IMR-90 (cell line): ENCODE measurements at regions not wholly inside any gene's neighbourhood (a gene's known extent, or its start where the extent isn't known, plus 50 kb on each side); places are given as distances from the start of the nearest gene placed in this dataset.

Experiments
- ATAC-seq: fragments of 200-7000 bp; cut with Tn5 transposase; 2 replicates; pipeline ENCODE4 v1.9.1; 2020; ENCODE audit warnings: low read depth, mild to moderate bottlenecking, moderate library complexity
- BruUV-seq: library from RNA; stranded (reverse); fragments of 400-500 nt; replicated peaks from 2 replicates; lab custom pipeline; 2021; lab: Mats Ljungman, UMichigan
- CTCF ChIA-PET: fragments of 300-600 bp; formaldehyde crosslinking; extraction: SDS; loops from one replicate; lab custom pipeline; 2021; ENCODE audit warnings: antibody characterized with exemption; lab: Yijun Ruan, JAX
- POLR2A ChIA-PET: fragments of 300-600 bp; sonication (Branson Sonifier 250); formaldehyde crosslinking; loops from one replicate; lab custom pipeline; 2022; ENCODE audit warnings: antibody characterized with exemption; ENCODE audit not compliant: unreplicated experiment; lab: Charles Lee
- DNase-seq: peaks from one replicate; pipeline ENCODE4 v3.0.0; 2013
- H2AFZ ChIP-seq: replicated peaks from 2 replicates; pipeline ENCODE3; 2013; ENCODE audit warnings: low read length, mild to moderate bottlenecking; ENCODE audit not compliant: poor library complexity
- H2AK5ac ChIP-seq: 2 replicates; pipeline ENCODE4 v1.6.1; 2013; ENCODE audit warnings: low read depth, low read length, inconsistent platforms
- H2AK9ac ChIP-seq: replicated peaks from 2 replicates; pipeline ENCODE3; 2013; ENCODE audit warnings: mild to moderate bottlenecking, low read depth, low read length, moderate library complexity; ENCODE audit not compliant: poor library complexity
- H2BK120ac ChIP-seq: 2 replicates; pipeline ENCODE4 v1.6.1; 2013; ENCODE audit warnings: low read depth, low read length, inconsistent platforms
- H2BK15ac ChIP-seq: 3 replicates; pipeline ENCODE4 v1.6.1; 2013; ENCODE audit warnings: low read depth, low read length, inconsistent platforms
- H2BK20ac ChIP-seq: 2 replicates; pipeline ENCODE4 v1.6.1; 2013; ENCODE audit warnings: low read depth, mild to moderate bottlenecking, inconsistent platforms, low read length, moderate library complexity
- H2BK5ac ChIP-seq: 2 replicates; pipeline ENCODE4 v1.6.1; 2013; ENCODE audit warnings: mild to moderate bottlenecking, low read depth, low read length, inconsistent platforms; ENCODE audit not compliant: poor library complexity, severe bottlenecking
- H3K14ac ChIP-seq: replicated peaks from 2 replicates; pipeline ENCODE4 v1.6.1; 2013; ENCODE audit warnings: low read depth, low read length, inconsistent platforms
- H3K18ac ChIP-seq: 2 replicates; pipeline ENCODE4 v1.6.1; 2013; ENCODE audit warnings: low read depth, low read length, control low read depth
- H3K23ac ChIP-seq: 2 replicates; pipeline ENCODE4 v1.6.1; 2013; ENCODE audit warnings: low read depth, low read length, inconsistent platforms
- H3K27ac ChIP-seq: 2 replicates; pipeline ENCODE4 v1.5.1; 2013; ENCODE audit warnings: mild to moderate bottlenecking, control low read depth, low read length; ENCODE audit not compliant: insufficient read depth
- H3K27me3 ChIP-seq: 2 replicates; pipeline ENCODE4 v1.6.1; 2013; ENCODE audit warnings: low read length; ENCODE audit not compliant: control insufficient read depth, insufficient read depth
- H3K36me3 ChIP-seq: 2 replicates; pipeline ENCODE4 v1.6.1; 2013; ENCODE audit warnings: low read length, mixed read lengths; ENCODE audit not compliant: control insufficient read depth, insufficient read depth
- H3K4ac ChIP-seq: 2 replicates; pipeline ENCODE4 v1.6.1; 2013; ENCODE audit warnings: low read depth, low read length, inconsistent platforms
- H3K4me1 ChIP-seq: 2 replicates; pipeline ENCODE4 v1.6.1; 2013; ENCODE audit warnings: low read length, mixed read lengths; ENCODE audit not compliant: control insufficient read depth, insufficient read depth
- H3K4me2 ChIP-seq: 2 replicates; pipeline ENCODE4 v1.6.1; 2013; ENCODE audit warnings: low read depth, mild to moderate bottlenecking, control low read depth, low read length, moderate library complexity
- H3K4me3 ChIP-seq: 2 replicates; pipeline ENCODE4 v1.5.1; 2013; ENCODE audit warnings: low read depth, mild to moderate bottlenecking, control low read depth, low read length, moderate library complexity; ENCODE audit not compliant: insufficient read depth
- H3K56ac ChIP-seq: 2 replicates; pipeline ENCODE4 v1.6.1; 2013; ENCODE audit warnings: low read length, inconsistent platforms; ENCODE audit not compliant: insufficient read depth; ENCODE audit errors: extremely low read depth
- H3K79me1 ChIP-seq, 2 experiments: 2 replicates each; pipeline ENCODE4 v1.6.1; 2013; ENCODE audit warnings: low read length in 2 of 2, inconsistent platforms in 1 of 2, low read depth in 1 of 2
- H3K9ac ChIP-seq: 2 replicates; pipeline ENCODE4 v1.6.1; 2013; ENCODE audit warnings: low read depth, low read length, control low read depth
- H3K9me1 ChIP-seq: 2 replicates; pipeline ENCODE4 v1.6.1; 2013; ENCODE audit warnings: low read length, inconsistent platforms; ENCODE audit not compliant: insufficient read depth
- H3K9me3 ChIP-seq: 2 replicates; pipeline ENCODE4 v1.6.1; 2013; ENCODE audit warnings: low read length; ENCODE audit not compliant: control insufficient read depth, insufficient read depth
- H4K20me1 ChIP-seq: 2 replicates; pipeline ENCODE4 v1.6.1; 2013; ENCODE audit warnings: low read length, inconsistent platforms; ENCODE audit not compliant: insufficient read depth
- H4K5ac ChIP-seq: 2 replicates; pipeline ENCODE4 v1.6.1; 2013; ENCODE audit warnings: mild to moderate bottlenecking, low read depth, low read length, control low read depth
- H4K8ac ChIP-seq, 2 experiments: 2 replicates each; pipeline ENCODE4 v1.6.1; 2013; ENCODE audit warnings: low read depth in 2 of 2, low read length in 2 of 2, control low read depth in 1 of 2, inconsistent platforms in 1 of 2
- H4K91ac ChIP-seq: 2 replicates; pipeline ENCODE4 v1.6.1; 2013; ENCODE audit warnings: low read depth, low read length, inconsistent platforms; ENCODE audit not compliant: insufficient read depth
- BHLHE40 ChIP-seq: fragments of 150-350 bp; IDR thresholded peaks from 2 replicates; pipeline ENCODE4 v1.6.1; 2016; ENCODE audit warnings: mild to moderate bottlenecking, low read depth, low read length
- CHD1 ChIP-seq: IDR thresholded peaks from 2 replicates; pipeline ENCODE4 v1.6.1; 2012; ENCODE audit warnings: low read depth, low read length, improper control_type of control experiment
- MAFK ChIP-seq: IDR thresholded peaks from 2 replicates; pipeline ENCODE4 v1.6.1; 2012; ENCODE audit warnings: low read depth, low read length, improper control_type of control experiment
- MAZ ChIP-seq: IDR thresholded peaks from 2 replicates; pipeline ENCODE4 v1.6.1; 2012; ENCODE audit warnings: low read depth, mild to moderate bottlenecking, low read length, improper control_type of control experiment, moderate library complexity, borderline replicate concordance
- NFE2L2 ChIP-seq: fragments of 150-350 bp; IDR thresholded peaks from 2 replicates; pipeline ENCODE4 v1.6.1; 2016; ENCODE audit warnings: low read depth, mild to moderate bottlenecking, low read length
- POLR2A ChIP-seq: IDR thresholded peaks from 2 replicates; pipeline ENCODE4 v1.6.1; 2012; ENCODE audit warnings: mild to moderate bottlenecking, low read depth, low read length
- RAD21 ChIP-seq: IDR thresholded peaks from 2 replicates; pipeline ENCODE4 v1.6.1; 2012; ENCODE audit warnings: low read length, improper control_type of control experiment
- RCOR1 ChIP-seq: IDR thresholded peaks from 2 replicates; pipeline ENCODE4 v1.6.1; 2012; ENCODE audit warnings: mild to moderate bottlenecking, low read length, improper control_type of control experiment; ENCODE audit not compliant: insufficient replicate concordance
- RFX5 ChIP-seq: IDR thresholded peaks from 2 replicates; pipeline ENCODE4 v1.8.0; 2012; ENCODE audit warnings: low read depth, mild to moderate bottlenecking, low read length, moderate library complexity
- SMC3 ChIP-seq: fragments of 150-350 bp; IDR thresholded peaks from 2 replicates; pipeline ENCODE4 v1.6.1; 2016; ENCODE audit warnings: low read depth, mild to moderate bottlenecking, antibody characterized with exemption, low read length, moderate library complexity
- WGBS, 2 experiments: methylation state at CpG; one replicate each; pipeline versions ENCODE4 v1.1.5 to v1.1.7; 2013; ENCODE audit warnings: missing lambda C conversion rate in 2 of 2; ENCODE audit not compliant: insufficient read length in 1 of 2; ENCODE audit errors: extremely low coverage in 2 of 2; 5-methylcytosine and 5-hydroxymethylcytosine counted together
- dilution Hi-C: fragments of 300-500 bp; cut with HindIII; formaldehyde crosslinking; loops from one replicate; pipeline ENCODE4 v1.14.3; 2018; ENCODE audit warnings: low sequenced_read_pairs; ENCODE audit not compliant: unreplicated experiment
- in situ Hi-C: fragments of 300-500 bp; cut with MboI; formaldehyde crosslinking; loops from 3 replicates; pipeline ENCODE4 v1.14.3; 2019; ENCODE audit warnings: low sequenced_read_pairs, inconsistent platforms, mixed read lengths
- intact Hi-C: fragments of 100-400 bp; cut with micrococcal nuclease; formaldehyde crosslinking; loops from 2 replicates; pipeline ENCODE4 v1.10.0; 2022
- TF ChIP-seq, protein P1 (sequence below): fragments of 150-350 bp; IDR thresholded peaks from 2 replicates; pipeline ENCODE4 v1.6.1; 2016; ENCODE audit warnings: low read depth, mild to moderate bottlenecking, low read length, moderate library complexity, borderline replicate concordance
- TF ChIP-seq, protein P2 (sequence below): conservative IDR thresholded peaks from 2 replicates; pipeline ENCODE4 v1.5.1; 2012; ENCODE audit warnings: mild to moderate bottlenecking, low read depth, low read length, improper control_type of control experiment

DNA sequence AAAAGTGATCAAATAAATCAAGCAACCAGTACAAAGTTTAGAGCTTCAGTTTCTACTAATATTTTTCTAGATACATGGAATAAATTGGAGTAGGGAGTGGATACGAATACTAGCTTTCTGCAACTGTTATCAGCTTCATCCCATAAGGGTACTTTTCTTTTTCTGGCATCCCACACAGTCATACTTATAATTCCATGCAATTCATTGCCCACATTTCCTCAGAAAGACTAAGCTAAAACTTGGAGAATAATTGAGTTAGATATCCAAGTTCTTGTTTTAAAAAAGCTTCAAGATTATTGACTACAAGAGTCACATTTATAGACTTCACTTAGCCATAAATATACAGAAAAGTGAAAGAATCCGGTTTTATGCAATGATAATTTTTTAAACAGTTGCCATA lies 186.9 kb downstream of the OLFM4 start:
- no peak overlapping the region for H2BK20ac ChIP-seq
- H3K27me3 ChIP-seq = no peaks in the 10 kb centered on the region
- no peak overlapping the region for H2BK120ac ChIP-seq
- H3K9me1 ChIP-seq = no peaks in the 10 kb centered on the region
- H3K4ac ChIP-seq = no peak overlapping the region
- DNase-seq = no peak
- in situ Hi-C loops (no loop called here), intact Hi-C loops (no loop called here), dilution Hi-C loops (no loop called here)
- H4K20me1 ChIP-seq = no peaks in the 10 kb centered on the region
- no TSS peak for BruUV-seq
- H3K14ac ChIP-seq = no peak overlapping the region
- H3K4me2 ChIP-seq = no peak overlapping the region
- no peak overlapping the region for H4K8ac ChIP-seq
- H3K4me1 ChIP-seq = no peaks in the 10 kb centered on the region
- H3K36me3 ChIP-seq = no peaks in the 10 kb centered on the region
- no peak overlapping the region for H2AFZ ChIP-seq
- H2BK5ac ChIP-seq = no peak overlapping the region
- ChIA-PET CTCF (interaction anchor here (0.9 kb wide), 1 partner anchor 11 kb away, joined by 3 read pairs; no protein-coding TSS in a partner anchor), POLR2A (no interaction called here)
- no peak overlapping the region for H2BK15ac ChIP-seq
- no peaks in the 10 kb centered on the region for H3K79me1 ChIP-seq
- H3K9ac ChIP-seq = no peak overlapping the region
- H4K5ac ChIP-seq = no peak overlapping the region
- no peak overlapping the region for H2AK5ac ChIP-seq
- H3K9me3 ChIP-seq = peaks cover 2% of the 10 kb centered on the region
- no peak overlapping the region for H3K18ac ChIP-seq
- H3K27ac ChIP-seq = no peak overlapping the region
- H3K56ac ChIP-seq = no peak overlapping the region
- no peak overlapping the region for H3K23ac ChIP-seq
- no peak for ATAC-seq
- H3K4me3 ChIP-seq = no peak overlapping the region
- H4K91ac ChIP-seq = no peak overlapping the region
- H2AK9ac ChIP-seq = no peak overlapping the region
- no peak for TF ChIP-seq CHD1
- no peak for TF ChIP-seq RFX5
- TF ChIP-seq MAFK = no peak
- TF ChIP-seq RCOR1 = no peak
- no peak for TF ChIP-seq POLR2A
- TF ChIP-seq NFE2L2 = no peak
- TF ChIP-seq MAZ = no peak
- TF ChIP-seq BHLHE40 = no peak
- TF ChIP-seq, protein P1, sequence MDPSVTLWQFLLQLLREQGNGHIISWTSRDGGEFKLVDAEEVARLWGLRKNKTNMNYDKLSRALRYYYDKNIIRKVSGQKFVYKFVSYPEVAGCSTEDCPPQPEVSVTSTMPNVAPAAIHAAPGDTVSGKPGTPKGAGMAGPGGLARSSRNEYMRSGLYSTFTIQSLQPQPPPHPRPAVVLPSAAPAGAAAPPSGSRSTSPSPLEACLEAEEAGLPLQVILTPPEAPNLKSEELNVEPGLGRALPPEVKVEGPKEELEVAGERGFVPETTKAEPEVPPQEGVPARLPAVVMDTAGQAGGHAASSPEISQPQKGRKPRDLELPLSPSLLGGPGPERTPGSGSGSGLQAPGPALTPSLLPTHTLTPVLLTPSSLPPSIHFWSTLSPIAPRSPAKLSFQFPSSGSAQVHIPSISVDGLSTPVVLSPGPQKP = no peak
- TF ChIP-seq, protein P2, sequence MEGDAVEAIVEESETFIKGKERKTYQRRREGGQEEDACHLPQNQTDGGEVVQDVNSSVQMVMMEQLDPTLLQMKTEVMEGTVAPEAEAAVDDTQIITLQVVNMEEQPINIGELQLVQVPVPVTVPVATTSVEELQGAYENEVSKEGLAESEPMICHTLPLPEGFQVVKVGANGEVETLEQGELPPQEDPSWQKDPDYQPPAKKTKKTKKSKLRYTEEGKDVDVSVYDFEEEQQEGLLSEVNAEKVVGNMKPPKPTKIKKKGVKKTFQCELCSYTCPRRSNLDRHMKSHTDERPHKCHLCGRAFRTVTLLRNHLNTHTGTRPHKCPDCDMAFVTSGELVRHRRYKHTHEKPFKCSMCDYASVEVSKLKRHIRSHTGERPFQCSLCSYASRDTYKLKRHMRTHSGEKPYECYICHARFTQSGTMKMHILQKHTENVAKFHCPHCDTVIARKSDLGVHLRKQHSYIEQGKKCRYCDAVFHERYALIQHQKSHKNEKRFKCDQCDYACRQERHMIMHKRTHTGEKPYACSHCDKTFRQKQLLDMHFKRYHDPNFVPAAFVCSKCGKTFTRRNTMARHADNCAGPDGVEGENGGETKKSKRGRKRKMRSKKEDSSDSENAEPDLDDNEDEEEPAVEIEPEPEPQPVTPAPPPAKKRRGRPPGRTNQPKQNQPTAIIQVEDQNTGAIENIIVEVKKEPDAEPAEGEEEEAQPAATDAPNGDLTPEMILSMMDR = no peak
- TF ChIP-seq SMC3 = no peak
- TF ChIP-seq RAD21 = no peak
- no CpG with 5 or more reads among the region's 2 CpGs for WGBS, 2 experiments
